T-helper 9 cell (primary cell): ENCODE measurements at regions not wholly inside any gene's neighbourhood (a gene's known extent, or its start where the extent isn't known, plus 50 kb on each side); places are given as distances from the start of the nearest gene placed in this dataset.
"Not testable (repeated sequence)": the region's sequence is repeated elsewhere in the genome, so short reads cannot be mapped to it uniquely, and the experiment has no call there.

ENCODE experiments used
- DNase-seq: peaks from one replicate; pipeline ENCODE4 v3.0.0-alpha.2; 2020

DNA sequence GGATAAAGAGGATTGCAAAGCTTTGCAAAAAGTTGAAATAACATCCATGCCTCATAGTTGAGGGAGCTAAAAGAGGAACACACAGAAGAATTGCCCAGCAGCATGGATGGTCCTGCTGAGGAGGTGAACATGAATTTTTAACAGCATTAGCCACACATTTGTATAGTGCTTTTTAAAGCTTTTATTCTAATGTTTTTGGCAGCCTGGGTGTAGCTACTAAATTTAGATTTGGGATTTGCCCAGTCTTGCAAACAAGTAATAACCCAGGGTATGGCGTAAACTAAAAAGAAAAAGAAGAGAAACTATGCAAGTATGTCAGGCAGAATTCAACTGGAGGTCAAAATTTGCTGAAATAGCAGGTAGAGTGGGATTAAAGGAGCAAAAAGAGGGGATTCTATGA, 75.1 kb upstream of the PTPRK start:
- DNase-seq = no peak

DNA sequence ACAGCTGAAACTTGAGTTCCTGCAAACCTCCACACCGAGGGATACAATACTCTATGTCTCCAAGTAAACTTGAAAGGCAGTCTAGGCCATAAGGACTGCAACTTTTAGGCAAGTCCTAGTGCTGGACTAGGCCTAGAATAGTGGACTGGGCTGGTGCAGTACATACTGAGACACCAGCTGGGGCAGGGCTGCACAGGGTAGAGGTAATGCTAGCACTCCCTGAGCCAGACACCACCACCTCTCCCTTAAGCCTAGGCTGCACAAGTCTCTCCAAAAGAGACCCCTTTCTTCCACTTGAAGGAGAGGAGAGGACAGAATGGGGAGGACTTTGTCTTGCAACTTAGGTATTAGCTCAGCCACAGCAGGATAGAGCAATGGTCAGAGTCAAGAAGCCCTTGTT, 65.7 kb upstream of the PTPRK start:
- DNase-seq = no peak

DNA sequence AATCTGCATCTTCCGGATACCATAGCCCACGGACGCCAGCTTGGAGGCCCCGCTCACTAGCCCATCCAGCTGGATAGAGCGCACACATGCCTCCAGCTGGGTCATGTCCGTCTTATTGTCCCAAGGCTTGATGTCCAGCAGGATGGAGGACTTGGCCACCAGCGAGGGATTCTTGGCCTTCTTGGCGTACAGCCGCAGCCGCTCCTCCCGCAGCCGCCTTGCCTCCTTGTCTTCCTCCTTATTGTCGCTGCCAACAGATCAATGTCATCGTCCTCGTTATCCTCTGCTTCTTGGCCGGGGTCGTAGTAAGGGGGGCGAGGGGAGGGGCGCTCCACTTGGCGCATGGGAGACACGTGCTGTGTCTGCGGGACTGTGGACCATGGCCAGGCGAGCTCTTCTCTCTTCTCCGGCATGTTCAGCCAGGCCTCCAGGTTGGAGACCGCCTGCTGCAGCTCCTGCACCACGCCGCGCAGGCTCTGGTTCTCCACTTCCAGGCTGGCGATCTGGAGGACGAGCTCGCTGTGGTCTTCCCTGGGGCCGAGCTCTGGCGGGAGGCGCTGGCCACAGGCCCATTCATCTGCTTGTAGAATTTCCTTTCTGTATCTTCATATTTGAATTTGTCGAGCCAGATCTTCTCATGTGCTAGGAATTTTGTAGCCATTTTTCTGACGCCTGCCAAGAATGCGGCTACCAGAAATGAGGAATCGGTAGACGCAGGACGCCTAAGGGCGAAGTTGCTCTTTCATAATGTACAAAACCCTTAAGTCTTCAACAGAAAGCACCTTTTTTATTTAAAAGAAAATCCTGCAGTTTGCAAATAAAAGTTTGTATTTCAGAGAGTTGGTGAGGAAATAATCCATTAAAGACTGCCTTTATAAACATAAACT, 60.1 kb upstream of the PTPRK start:
- DNase-seq = no peak

DNA sequence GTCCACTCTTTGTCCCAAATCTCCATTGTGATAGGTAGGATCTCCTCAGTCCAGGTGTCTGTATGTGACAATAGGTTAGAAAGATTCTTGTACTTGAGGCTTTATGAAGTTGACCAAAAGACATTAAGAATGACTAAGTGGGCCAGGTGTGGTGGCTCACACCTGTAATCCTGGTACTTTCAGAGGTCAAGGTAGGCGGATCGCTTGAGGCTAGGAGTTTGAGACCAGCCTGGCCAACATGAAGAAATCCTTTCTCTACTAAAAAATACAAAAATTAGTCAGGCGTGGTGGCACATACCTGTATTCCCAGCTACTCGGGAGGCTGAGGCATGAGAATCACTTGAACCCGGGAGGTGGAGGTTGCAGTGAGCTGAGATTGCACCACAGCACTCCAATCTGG, 54.9 kb upstream of the PTPRK start:
- DNase-seq = not testable (repeated sequence)

DNA sequence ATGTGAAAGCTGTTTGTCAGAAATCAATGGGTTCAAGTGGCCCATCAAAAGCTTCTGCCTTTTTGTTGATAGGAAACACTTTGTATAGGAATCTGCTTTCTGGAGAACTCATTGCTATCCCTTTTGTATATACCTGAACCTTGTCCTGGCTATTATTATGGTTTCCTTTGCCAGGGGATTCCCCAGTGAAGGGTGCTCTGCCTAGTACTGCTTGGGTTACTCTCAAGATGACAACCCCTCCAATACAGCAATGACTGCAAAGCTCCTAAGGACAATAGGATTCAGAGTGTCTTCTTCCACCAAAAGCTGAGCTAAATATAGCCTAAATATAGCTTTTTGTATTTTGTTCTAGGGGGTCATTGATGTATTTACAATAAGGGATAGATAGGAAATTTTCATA, 54.0 kb upstream of the PTPRK start:
- DNase-seq = no peak

DNA sequence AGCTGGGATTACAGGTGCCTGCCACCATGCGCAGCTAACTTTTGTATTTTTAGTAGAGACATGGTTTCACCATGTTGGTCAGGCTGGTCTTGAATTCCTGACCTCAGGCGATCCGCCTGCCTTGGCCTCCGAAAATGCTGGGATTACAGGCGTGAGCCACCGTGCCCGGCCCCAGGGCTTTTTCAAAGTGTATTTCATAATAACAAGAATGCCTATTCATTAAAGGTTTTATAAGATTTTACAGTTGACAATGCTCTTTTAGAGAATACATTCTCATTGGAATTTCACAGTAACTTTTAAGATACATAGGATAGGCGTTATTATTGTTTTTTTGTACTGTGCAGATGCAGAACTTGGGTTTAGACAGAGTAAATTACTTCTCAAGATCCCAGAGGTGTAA, 52.6 kb upstream of the PTPRK start:
- no peak for DNase-seq

DNA sequence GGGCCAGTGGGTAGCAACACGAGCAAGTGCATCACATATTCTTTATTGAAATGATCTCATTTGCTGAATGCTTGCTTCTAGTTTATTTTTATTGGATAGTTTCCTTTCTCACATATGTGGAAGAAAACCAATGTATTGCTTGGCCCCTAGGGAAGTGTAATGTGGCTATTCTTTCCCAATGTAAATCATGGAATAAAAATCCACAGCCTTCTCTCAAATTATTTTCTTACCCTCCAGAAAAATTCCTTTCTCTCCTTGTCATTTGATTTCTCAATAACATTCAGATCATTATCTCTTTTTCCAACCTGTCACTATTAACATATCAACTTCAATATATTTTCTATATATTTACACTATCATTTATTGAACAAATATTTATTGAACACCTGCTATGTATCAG, 51.9 kb upstream of the PTPRK start:
- no peak for DNase-seq

DNA sequence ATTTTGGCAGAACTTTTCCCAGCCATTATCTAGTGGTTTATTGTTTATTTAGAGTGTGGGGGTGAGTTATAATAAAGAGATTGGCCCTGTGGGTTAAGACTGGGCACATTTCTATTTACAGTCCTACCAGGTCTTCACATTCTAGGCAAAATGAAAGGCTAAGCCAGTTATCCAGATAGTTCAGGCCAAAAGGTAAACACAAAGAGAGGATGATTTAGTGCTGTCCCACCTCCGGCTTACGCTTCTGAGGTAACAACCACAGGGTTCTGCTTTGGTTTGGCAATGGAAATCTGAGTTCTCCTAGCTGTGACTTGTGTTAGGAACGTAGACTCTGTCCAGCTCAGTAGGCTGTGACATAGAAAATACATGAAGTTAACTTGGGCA, 50.3 kb upstream of the PTPRK start:
- DNase-seq = no peak

DNA sequence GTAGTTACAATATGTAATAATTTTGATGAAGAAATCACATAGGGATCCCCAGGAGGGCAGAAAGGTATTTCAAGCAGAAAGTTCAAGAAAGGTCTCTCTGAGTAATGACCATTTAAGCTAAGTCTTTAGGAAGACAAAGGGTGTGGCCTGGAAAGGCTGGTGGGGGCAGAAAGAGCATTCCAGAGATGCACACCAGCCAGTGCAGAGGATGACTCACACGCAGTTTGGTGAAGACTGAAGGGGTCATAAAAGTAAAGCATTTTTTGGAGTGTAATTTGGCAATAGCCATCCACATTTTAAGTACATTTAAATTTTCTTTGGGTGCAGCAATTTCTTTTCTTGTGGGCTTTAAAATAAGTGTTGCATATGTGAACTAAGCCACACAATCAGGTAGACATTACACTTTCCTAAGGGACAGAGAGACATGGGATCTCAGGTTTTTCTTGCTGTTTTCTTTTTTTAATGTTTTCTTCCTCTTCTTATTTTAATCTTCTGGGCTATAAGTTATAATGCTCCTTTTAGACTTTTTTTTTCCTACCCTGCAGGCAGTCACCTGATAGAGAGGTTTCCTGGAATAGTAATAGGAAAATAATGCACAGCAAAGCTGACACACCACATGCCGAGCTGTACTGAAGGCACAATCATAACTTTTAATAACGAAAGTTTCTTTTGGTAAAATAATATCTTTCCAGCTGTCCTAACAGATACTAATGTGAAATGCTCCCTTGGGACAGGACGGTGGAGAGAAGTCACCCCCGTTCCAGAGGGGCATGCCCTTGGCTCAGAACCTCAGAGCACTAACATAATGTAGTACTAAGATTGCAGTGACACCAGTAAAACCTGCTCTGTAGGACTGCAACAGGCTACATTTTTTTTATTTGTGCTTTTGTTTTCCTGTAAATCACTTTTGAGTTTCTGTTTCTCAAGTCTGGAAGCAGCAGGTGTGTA, 49.6 kb upstream of the PTPRK start:
- DNase-seq = no peak
